ENCODE measurements at regions not wholly inside any gene's neighbourhood (a gene's known extent, or its start where the extent isn't known, plus 50 kb on each side); places are given as distances from the start of the nearest gene placed in this dataset.

DNA sequence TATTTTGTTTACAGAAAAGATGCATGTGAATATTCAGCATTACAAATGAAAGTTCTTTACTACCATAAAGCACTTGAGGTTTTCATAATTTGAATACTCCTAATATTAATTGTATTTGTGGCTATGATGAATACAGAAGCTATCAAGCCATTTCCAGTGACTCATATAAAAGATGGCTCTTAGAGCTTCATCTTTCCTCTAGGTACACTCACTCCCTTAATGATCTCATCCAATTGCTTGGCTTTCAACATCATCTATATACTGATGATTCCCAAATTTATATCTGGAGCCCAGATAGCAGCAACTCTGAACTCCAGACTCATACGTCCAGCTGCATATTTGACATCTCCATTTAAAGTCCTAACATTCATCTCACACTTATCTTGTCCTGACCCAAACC lies 183.4 kb upstream of the FAM241A start:
- POLR2A ChIA-PET, result no interaction called here
- H3K4me1 Mint-ChIP-seq, result peaks cover 3% of the 10 kb centered on the region
- WGBS (ENCODE audit: insufficient coverage), result 92% methylated on average over 1 of the region's 1 CpG
- H3K27ac Mint-ChIP-seq, result no peak overlapping the region
- H3K27ac ChIP-seq (ENCODE audit: low read length in 2 of 2), result no peak overlapping the region
- H3K9me3 Mint-ChIP-seq (ENCODE audit: insufficient read depth), result no peaks in the 10 kb centered on the region
- peaks cover 0 to 3% (median 0%) of the 10 kb centered on the region in 4 experiments for H3K27me3 ChIP-seq (replicated peaks in 1 of 4; ENCODE audit: control extremely low read depth in 1 of 4, control insufficient read depth in 3 of 4, insufficient read depth in 4 of 4, low read length in 3 of 4)
- H3K27me3 Mint-ChIP-seq, result no peaks in the 10 kb centered on the region
- DNase-seq (no peak), ATAC-seq (ENCODE audit: low read depth) (no peak)
- no peaks in the 10 kb centered on the region for H3K79me2 ChIP-seq (ENCODE audit: control insufficient read depth, insufficient read depth, low read length)
- no peak overlapping the region for H3K4me3 Mint-ChIP-seq
- no peaks in the 10 kb centered on the region for H3K4me1 ChIP-seq (ENCODE audit: control insufficient read depth in 2 of 2, insufficient read depth in 2 of 2, low read length in 2 of 2)
- H3K36me3 ChIP-seq (replicated peaks in 1 of 2; ENCODE audit: control extremely low read depth in 1 of 2, control insufficient read depth in 1 of 2, extremely low read depth in 1 of 2, insufficient read depth in 2 of 2, low read length in 1 of 2), result no peaks in the 10 kb centered on the region
- H3K9me3 ChIP-seq (ENCODE audit: control extremely low read depth in 1 of 3, control insufficient read depth in 2 of 3, insufficient read depth in 1 of 3, low read length in 2 of 3), result no peaks in the 10 kb centered on the region
- H3K4me2 ChIP-seq (replicated peaks; ENCODE audit: low read depth, low read length, poor library complexity, severe bottlenecking), result no peak overlapping the region
- no peak overlapping the region for H2AFZ ChIP-seq (ENCODE audit: insufficient read depth, low read depth, low read length, poor library complexity, severe bottlenecking)
- H4K20me1 ChIP-seq (ENCODE audit: control insufficient read depth, insufficient read depth, low read length, poor library complexity, severe bottlenecking), result no peaks in the 10 kb centered on the region
- intact Hi-C loops (cut with micrococcal nuclease), result no loop called here
- CTCF ChIA-PET, result no interaction called here
- no peak overlapping the region for H3K4me3 ChIP-seq (ENCODE audit: control extremely low read depth in 1 of 5, extremely low read depth in 1 of 5, insufficient read depth in 1 of 5, low read depth in 2 of 5, low read length in 4 of 5)
- TF ChIP-seq EZH2 (IDR thresholded peaks at IDR 0.05; ENCODE audit: borderline replicate concordance, insufficient read depth, low read depth, low read length, poor library complexity, severe bottlenecking) (no peak), CTCF (IDR thresholded peaks at IDR 0.05) (no peak)
- H3K9ac ChIP-seq (ENCODE audit: low read length), result no peak overlapping the region

- Histone ChIP-seq H4K20me1 (ENCODE audit: control insufficient read depth, insufficient read depth, low read length, poor library complexity, severe bottlenecking) (no peaks in the 10 kb centered on the region), H3K4me3 (ENCODE audit: control extremely low read depth in 1 of 5, extremely low read depth in 1 of 5, insufficient read depth in 1 of 5, low read depth in 2 of 5, low read length in 4 of 5) (no peak overlapping the region), H3K4me1 (ENCODE audit: control insufficient read depth in 2 of 2, insufficient read depth in 2 of 2, low read length in 2 of 2) (no peaks in the 10 kb centered on the region), H3K36me3 (replicated peaks in 1 of 2; ENCODE audit: control extremely low read depth in 1 of 2, control insufficient read depth in 1 of 2, extremely low read depth in 1 of 2, insufficient read depth in 2 of 2, low read length in 1 of 2) (no peaks in the 10 kb centered on the region), H3K27me3 (replicated peaks in 1 of 4; ENCODE audit: control extremely low read depth in 1 of 4, control insufficient read depth in 3 of 4, insufficient read depth in 4 of 4, low read length in 3 of 4) (peaks cover 0 to 3% (median 0%) of the 10 kb centered on the region in 4 experiments), H3K79me2 (ENCODE audit: control insufficient read depth, insufficient read depth, low read length) (no peaks in the 10 kb centered on the region), H3K27ac (ENCODE audit: low read length in 2 of 2) (no peak overlapping the region), H3K4me2 (replicated peaks; ENCODE audit: low read depth, low read length, poor library complexity, severe bottlenecking) (no peak overlapping the region), H3K9ac (ENCODE audit: low read length) (no peak overlapping the region), H2AFZ (ENCODE audit: insufficient read depth, low read depth, low read length, poor library complexity, severe bottlenecking) (no peak overlapping the region), H3K9me3 (ENCODE audit: control extremely low read depth in 1 of 3, control insufficient read depth in 2 of 3, insufficient read depth in 1 of 3, low read length in 2 of 3) (no peaks in the 10 kb centered on the region)
- no CpG with 5 or more reads among the region's 5 CpGs for WGBS (ENCODE audit: insufficient coverage)
- H3K27me3 Mint-ChIP-seq, result no peaks in the 10 kb centered on the region
- no peak for TF ChIP-seq EZH2 (IDR thresholded peaks at IDR 0.05; ENCODE audit: borderline replicate concordance, insufficient read depth, low read depth, low read length, poor library complexity, severe bottlenecking)
- ChIA-PET CTCF (no interaction called here), POLR2A (no interaction called here)
- no peaks in the 10 kb centered on the region for H3K9me3 Mint-ChIP-seq (ENCODE audit: insufficient read depth)
- no peak overlapping the region for H3K27ac Mint-ChIP-seq
- peaks cover 3% of the 10 kb centered on the region for H3K4me1 Mint-ChIP-seq
- ATAC-seq (ENCODE audit: low read depth), result no peak
- no peak for DNase-seq
- H3K4me3 Mint-ChIP-seq, result no peak overlapping the region
- intact Hi-C loops (cut with micrococcal nuclease), result no loop called here
These were observed 182.0 kb upstream of the FAM241A start for GRCh38 chr4:111963158-111963700.

Data from B cell (primary cell).